Fibroblast of skin of left quadriceps (primary cell): ENCODE measurements at regions not wholly inside any gene's neighbourhood (a gene's known extent, or its start where the extent isn't known, plus 50 kb on each side); places are given as distances from the start of the nearest gene placed in this dataset.
"Not testable (repeated sequence)": the region's sequence is repeated elsewhere in the genome, so short reads cannot be mapped to it uniquely, and the experiment has no call there.

Source experiments
- DNase-seq, 2 experiments: peaks; one replicate each; pipeline ENCODE4 v3.0.0-alpha.2; 2013; ENCODE audit warnings: low read depth in 2 of 2

DNA sequence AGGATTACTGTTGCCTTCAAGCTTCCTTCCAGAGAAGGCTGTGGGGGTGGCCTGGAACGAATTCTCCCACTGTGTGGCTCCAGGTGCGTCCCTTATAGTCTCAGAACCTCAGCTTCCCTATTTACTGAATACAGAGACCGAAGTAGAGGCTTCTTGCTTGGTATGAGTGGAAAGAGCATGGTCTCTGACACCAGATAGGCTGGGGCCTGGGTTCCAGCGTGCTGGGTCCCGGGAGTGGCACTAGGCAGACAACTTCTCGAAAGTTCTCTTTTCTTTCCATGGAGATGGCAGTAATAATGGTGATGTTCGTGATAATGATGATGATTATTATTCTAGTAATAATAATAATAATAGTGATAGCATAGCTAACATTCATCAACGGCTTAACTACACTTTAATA is 161.7 kb downstream of the PTPRU start:
- DNase-seq, result no peak

DNA sequence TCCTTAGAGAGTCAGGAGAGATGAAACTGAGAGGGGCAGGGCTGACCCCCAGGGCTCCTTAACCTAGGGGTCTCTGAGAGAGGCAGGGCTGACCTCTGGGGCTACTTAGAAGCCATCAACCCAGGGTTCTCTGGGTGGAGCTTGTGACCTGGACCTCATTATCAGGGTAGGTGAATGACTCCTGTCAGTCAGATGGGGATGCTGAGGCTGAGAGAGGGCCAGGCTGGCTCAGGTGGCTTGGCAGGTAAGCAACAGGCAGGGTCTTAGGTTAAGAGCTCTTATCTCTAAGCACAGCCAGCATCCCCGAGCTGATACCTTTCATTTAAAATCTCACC is 160.9 kb downstream of the PTPRU start:
- no peak for DNase-seq

DNA sequence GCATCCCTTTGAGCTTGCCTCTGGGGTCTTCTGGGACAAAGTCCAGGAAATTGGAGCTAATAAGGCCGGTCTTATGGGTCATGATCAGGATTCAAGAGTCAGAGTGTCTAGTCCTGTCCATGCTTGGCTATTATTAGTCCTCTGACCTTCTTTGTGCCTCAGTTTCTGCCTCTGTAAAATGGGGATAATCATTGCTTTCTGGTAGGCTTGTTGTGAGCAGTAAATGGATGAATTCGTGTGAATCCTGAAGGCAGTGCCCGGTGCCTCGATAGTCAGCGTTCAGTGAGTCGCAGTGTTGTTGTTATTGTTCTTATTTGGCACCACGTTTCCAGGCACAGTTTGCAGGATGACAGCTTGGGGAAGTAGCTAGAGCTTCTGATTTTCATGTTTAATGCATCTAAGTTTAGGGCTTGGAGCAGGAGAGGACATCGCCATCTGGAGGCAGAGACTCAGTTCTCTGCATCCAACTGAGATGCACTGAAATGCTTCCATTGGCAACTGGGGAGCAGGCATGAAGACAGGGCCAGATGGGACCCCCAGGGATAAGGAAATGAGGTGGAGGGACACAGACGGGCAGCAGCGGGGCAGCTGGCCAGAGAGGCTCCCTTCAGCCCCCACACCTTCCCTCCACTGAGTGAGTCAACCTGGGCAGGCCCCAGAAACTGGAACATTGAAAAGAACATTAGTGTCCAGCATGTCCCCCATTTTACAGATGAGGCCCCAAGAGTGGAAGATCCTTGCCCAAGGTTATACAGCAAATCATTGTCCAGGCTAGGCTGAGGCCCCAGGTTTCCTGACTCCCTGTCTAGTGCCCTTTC is 160.3 kb downstream of the PTPRU start:
- no peak for DNase-seq

GRCh38 chr1:29395736-29396437 is 159.6 kb downstream of the PTPRU start:
- DNase-seq, result no peak

DNA sequence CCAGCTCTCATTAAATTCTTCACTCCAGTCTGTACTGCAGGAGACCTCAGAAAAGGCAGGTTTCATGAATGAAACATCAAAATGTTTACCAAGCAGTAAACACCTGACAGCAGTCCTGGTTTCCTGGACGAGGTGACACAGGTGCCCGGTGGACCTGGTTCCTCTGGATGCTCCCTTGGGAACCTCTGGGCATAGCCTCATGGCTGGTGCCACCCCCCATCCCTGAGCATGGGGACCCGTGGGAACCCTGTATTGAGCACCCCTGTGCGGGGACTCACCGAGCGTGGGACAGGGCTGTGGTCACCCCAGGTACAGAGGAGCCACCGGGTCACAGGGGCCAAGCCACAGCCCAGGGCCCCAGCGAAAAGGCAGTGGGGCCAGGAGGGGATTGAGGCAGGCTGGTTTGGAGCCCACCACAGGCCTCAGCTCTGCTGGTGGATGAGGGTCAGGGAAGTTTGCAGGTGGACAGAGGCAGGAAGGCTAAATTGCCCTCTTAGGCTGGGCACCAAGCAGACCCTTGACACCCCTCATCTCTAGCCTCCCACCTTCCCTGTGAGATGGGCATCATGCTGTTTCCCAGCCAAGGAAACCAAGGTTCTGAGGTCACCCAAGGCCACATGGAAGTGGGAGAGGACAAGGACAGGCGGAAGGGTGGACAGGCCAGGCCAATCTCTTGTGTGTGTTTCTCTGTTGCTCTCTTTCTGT is 158.4 kb downstream of the PTPRU start:
- no peak for DNase-seq

DNA sequence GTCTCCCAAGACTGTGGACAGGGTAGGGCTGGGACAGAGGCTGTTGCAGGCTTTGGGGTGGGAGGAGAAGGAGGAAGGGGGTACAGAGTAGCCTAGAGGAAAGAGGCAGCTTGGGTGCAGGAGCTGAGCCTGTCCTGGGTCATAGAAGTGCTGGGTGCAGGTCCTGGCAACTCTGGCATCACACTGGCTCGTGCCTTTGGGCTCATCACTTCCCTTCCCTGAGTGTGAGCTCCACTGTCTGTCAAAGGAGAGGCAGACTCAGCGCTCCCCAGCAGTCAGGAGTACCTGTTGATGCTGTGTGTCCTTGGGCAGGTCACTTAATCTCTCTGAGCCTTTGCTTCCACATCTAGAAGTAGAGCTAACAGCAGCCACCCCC is 157.1 kb downstream of the PTPRU start:
- no peak for DNase-seq

GRCh38 chr1:29392486-29393450 is 156.4 kb downstream of the PTPRU start:
- no peak for DNase-seq

- DNase-seq, result no peak
Measured at GRCh38 chr1:29392036-29392435, 155.7 kb downstream of the PTPRU start.

GRCh38 chr1:29391362-29391880 is 155.1 kb downstream of the PTPRU start:
- DNase-seq, result no peak

GRCh38 chr1:29390491-29391361 is 154.4 kb downstream of the PTPRU start:
- DNase-seq, result no peak

DNA sequence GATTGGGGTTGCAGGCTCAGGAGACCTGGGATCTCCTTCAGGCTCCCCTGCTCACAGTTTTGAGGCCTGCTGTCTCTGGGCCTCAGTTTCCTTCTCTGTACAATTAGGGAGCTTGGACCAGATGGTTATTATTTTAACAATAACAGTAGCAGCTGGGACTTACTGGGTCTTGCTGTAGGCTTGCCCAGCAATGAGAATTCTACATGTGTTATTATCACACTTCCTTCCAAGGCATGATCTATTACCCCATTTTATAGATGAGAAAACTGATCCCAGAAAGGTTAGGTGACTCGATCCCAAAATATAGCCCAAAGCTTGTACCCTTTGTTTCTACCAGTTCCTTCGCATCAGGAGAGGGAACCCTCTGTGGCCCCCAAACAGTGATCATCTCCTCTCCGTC is 153.8 kb downstream of the PTPRU start:
- DNase-seq, result no peak

- no peak for DNase-seq
Measured at GRCh38 chr1:29389533-29390041, 153.3 kb downstream of the PTPRU start.

DNA sequence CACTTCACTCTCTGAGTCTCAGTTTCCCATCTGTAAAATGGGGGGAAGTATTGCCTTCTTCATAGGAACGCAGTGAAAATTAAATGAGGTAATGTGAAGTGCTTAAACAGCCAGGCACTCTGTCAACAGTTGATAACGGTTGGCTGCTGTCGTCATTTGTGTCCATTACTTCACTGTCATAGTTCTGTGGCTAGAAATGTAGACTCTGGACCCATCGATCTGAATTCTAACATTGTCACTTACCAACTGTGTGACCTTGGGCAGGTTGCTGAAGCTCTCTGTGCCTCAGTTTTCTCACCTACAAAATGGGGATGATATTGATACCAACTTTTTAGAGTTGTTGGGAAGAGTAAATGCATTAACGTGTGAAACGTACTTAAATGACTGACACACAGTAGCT is 152.6 kb downstream of the PTPRU start:
- no peak for DNase-seq

DNA sequence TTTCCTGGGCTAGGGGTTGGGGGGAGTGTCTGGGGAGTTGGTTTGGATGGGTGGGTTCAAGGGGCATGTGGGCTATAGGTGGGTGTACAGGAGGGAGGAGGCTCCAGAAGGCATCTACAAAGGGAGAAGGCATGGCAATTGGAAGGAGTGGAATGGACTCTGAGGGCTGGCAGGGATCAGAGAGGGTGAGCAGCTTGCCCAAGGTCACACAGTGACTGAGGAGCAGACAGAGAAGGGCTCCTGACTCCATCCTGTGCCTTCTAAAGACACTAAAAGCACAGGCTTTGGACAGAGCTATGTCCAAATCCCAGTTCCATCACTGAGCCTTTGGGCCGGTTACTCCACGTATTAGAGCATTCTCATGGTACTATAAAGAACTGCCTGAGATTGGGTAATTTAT is 151.8 kb downstream of the PTPRU start:
- DNase-seq, result no peak

GRCh38 chr1:29387210-29387609 is 150.9 kb downstream of the PTPRU start:
- no peak for DNase-seq

DNA sequence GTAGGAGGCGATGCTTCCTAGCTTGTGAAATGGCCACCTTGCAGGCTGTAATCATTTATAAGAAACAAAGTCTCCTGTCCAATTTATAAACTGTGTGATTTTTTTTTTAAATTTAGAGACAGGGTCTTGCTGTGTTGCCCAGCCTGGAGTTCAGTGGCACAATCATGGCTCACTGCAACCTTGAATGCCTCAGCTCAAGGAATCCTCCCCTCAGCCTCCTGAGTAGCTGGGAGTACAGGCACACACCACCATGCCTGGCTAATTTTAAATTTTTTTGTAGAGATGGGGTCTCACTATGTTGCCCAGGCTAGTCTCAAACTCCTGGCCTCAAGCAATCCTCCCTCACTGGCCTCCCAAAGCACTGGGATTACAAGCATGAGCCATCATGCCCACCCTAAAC is 150.1 kb downstream of the PTPRU start:
- not testable (repeated sequence) for DNase-seq

- DNase-seq, result no peak
Measured at GRCh38 chr1:29385966-29386365, 149.6 kb downstream of the PTPRU start.

- DNase-seq, result no peak
Measured at GRCh38 chr1:29384496-29385015, 148.2 kb downstream of the PTPRU start.

DNA sequence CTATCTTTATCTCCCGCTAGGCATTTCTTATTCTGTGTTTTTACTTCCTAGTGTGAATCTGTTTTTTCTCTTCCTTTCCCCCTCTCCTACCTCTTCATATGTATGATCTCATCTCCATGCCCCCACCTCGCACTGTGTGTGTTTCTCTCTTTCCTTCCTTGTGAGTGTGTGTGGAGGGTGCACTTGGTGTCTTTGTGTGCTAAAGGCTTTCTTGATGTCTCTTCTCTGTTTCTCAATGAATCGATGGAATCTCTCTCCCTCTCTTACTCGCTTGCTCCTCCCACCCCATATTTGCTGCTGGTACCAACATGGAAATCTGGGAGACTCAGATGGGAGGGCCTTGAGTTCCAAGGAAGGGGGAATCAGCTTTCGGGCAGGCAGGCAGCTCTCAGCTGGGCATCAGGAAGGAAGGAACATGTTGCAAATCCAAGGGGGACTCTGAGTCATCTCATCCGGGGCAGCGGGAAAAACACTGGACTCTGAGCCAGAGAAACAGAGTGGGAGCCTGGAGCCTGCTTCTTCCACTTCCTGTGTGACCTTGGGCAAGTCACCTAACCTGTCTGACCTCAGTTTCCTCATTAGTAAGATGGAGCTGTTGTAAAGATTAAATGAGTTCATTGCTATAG is 147.5 kb downstream of the PTPRU start:
- peak in 1 of 2 experiments; percentile 17 for DNase-seq
